MM.1S (cell line): ENCODE measurements at regions not wholly inside any gene's neighbourhood (a gene's known extent, or its start where the extent isn't known, plus 50 kb on each side); places are given as distances from the start of the nearest gene placed in this dataset.

Experiments
- DNase-seq: peaks from one replicate; pipeline ENCODE4 v3.0.0-alpha.2; 2015
- H2AFZ ChIP-seq: fragments of 300-600 bp; sonication (generic); 2 replicates; pipeline ENCODE4 v1.6.0; 2016; ENCODE audit warnings: antibody characterized with exemption, low read length
- H3F3A ChIP-seq: fragments of 300-600 bp; sonication (generic); 2 replicates; pipeline ENCODE4 v1.6.1; 2016; ENCODE audit warnings: mild to moderate bottlenecking, antibody characterized with exemption, low read length, moderate library complexity, mixed read lengths; ENCODE audit not compliant: insufficient read depth
- H3K27ac ChIP-seq: fragments of 300-600 bp; sonication (generic); 2 replicates; pipeline ENCODE4 v1.5.1; 2016; ENCODE audit warnings: mild to moderate bottlenecking, low read length
- H3K27me3 ChIP-seq: fragments of 300-600 bp; sonication (generic); replicated peaks from 2 replicates; pipeline ENCODE4 v1.6.0; 2016; ENCODE audit warnings: low read length; ENCODE audit not compliant: insufficient read depth
- H3K36me3 ChIP-seq: fragments of 300-600 bp; sonication (generic); replicated peaks from 2 replicates; pipeline ENCODE4 v1.6.1; 2016; ENCODE audit warnings: mild to moderate bottlenecking, low read length, mixed read lengths; ENCODE audit not compliant: insufficient read depth
- H3K4me1 ChIP-seq: fragments of 300-600 bp; sonication (generic); 2 replicates; pipeline ENCODE4 v1.6.1; 2016; ENCODE audit warnings: low read length, mixed read lengths
- H3K4me2 ChIP-seq: fragments of 300-600 bp; sonication (generic); 2 replicates; pipeline ENCODE4 v1.6.0; 2016; ENCODE audit warnings: low read depth, low read length
- H3K4me3 ChIP-seq: fragments of 300-600 bp; sonication (generic); 2 replicates; pipeline ENCODE4 v1.5.1; 2016; ENCODE audit warnings: low read length, mixed read lengths
- H3K79me2 ChIP-seq: fragments of 300-600 bp; sonication (generic); 2 replicates; pipeline ENCODE4 v1.6.1; 2016; ENCODE audit warnings: mixed run types, low read length, mixed read lengths
- H3K9ac ChIP-seq: fragments of 300-600 bp; sonication (generic); 2 replicates; pipeline ENCODE4 v1.6.1; 2016; ENCODE audit warnings: low read length, mixed read lengths
- H3K9me2 ChIP-seq: fragments of 300-600 bp; sonication (generic); replicated peaks from 2 replicates; pipeline ENCODE4 v1.6.1; 2016; ENCODE audit warnings: mild to moderate bottlenecking, low read length, mixed read lengths; ENCODE audit not compliant: insufficient read depth
- H3K9me3 ChIP-seq: fragments of 300-600 bp; sonication (generic); replicated peaks from 2 replicates; pipeline ENCODE4 v1.6.1; 2016; ENCODE audit warnings: mild to moderate bottlenecking, low read length, mixed read lengths; ENCODE audit not compliant: insufficient read depth
- H4K20me1 ChIP-seq: fragments of 300-600 bp; sonication (generic); 2 replicates; pipeline ENCODE4 v1.6.1; 2016; ENCODE audit warnings: mild to moderate bottlenecking, low read length, moderate library complexity, mixed read lengths; ENCODE audit not compliant: insufficient read depth
- EZH2 ChIP-seq: fragments of 300-600 bp; sonication (generic); optimal IDR thresholded peaks from 2 replicates; pipeline ENCODE3; 2017; ENCODE audit warnings: low read depth, mild to moderate bottlenecking, antibody characterized with exemption, low read length, mixed read lengths
- EZH2phosphoT487 ChIP-seq: fragments of 300-600 bp; sonication (generic); IDR thresholded peaks from 2 replicates; pipeline ENCODE4 v1.6.1; 2018; ENCODE audit warnings: antibody characterized with exemption, low read length
- TF ChIP-seq, protein P1 (sequence below): fragments of 300-600 bp; sonication (generic); IDR thresholded peaks from 2 replicates; pipeline ENCODE4 v1.5.1; 2016; ENCODE audit warnings: antibody characterized with exemption, low read length, mixed read lengths

DNA sequence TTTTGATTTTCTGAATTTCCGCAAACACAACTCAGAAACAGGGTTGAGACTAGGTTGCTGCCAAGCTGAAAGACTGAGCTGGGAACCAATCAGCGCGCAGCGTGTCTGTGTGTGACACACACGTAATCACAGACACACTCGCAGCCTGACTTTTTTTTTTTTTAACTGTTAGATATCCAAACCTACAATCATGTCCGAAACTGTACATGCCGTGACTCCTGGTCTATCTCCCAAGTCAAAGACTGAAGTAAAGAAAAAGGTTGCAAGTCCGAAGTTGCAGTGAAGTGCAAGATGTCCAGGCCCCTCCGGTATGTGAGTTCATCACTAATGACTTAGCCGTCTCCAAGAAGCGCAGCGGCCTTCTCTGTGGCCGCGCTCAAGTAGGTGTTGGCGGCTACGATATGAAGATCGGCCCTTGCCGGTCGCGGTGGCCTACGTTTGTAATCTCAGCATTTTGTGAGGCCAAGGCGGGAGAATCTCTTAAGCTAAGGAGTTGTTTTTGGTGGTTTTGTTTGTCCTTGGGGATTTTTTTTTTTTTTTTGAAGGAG is 108.2 kb downstream of the HFE start:
- DNase-seq = peak; percentile 95
- Histone ChIP-seq H3K36me3 (no peaks in the 10 kb centered on the region), H3K4me2 (peak overlapping the region; percentile 72), H3K9me2 (no peaks in the 10 kb centered on the region), H3F3A (peaks cover 56% of the 10 kb centered on the region), H3K9me3 (no peaks in the 10 kb centered on the region), H3K4me3 (peak overlapping the region; percentile 87), H3K27ac (peak overlapping the region; percentile 90), H2AFZ (peak overlapping the region; percentile 53; the same call in 1 of the 2 replicates), H4K20me1 (no peaks in the 10 kb centered on the region), H3K79me2 (peaks cover 6% of the 10 kb centered on the region; the same call in 1 of the 2 replicates), H3K9ac (peak overlapping the region; percentile 98), H3K4me1 (no peaks in the 10 kb centered on the region; the same call in 1 of the 2 replicates), H3K27me3 (no peaks in the 10 kb centered on the region)
- TF ChIP-seq EZH2phosphoT487 (no peak), EZH2 (no peak)
- TF ChIP-seq, protein P1, sequence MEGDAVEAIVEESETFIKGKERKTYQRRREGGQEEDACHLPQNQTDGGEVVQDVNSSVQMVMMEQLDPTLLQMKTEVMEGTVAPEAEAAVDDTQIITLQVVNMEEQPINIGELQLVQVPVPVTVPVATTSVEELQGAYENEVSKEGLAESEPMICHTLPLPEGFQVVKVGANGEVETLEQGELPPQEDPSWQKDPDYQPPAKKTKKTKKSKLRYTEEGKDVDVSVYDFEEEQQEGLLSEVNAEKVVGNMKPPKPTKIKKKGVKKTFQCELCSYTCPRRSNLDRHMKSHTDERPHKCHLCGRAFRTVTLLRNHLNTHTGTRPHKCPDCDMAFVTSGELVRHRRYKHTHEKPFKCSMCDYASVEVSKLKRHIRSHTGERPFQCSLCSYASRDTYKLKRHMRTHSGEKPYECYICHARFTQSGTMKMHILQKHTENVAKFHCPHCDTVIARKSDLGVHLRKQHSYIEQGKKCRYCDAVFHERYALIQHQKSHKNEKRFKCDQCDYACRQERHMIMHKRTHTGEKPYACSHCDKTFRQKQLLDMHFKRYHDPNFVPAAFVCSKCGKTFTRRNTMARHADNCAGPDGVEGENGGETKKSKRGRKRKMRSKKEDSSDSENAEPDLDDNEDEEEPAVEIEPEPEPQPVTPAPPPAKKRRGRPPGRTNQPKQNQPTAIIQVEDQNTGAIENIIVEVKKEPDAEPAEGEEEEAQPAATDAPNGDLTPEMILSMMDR = no peak

DNA sequence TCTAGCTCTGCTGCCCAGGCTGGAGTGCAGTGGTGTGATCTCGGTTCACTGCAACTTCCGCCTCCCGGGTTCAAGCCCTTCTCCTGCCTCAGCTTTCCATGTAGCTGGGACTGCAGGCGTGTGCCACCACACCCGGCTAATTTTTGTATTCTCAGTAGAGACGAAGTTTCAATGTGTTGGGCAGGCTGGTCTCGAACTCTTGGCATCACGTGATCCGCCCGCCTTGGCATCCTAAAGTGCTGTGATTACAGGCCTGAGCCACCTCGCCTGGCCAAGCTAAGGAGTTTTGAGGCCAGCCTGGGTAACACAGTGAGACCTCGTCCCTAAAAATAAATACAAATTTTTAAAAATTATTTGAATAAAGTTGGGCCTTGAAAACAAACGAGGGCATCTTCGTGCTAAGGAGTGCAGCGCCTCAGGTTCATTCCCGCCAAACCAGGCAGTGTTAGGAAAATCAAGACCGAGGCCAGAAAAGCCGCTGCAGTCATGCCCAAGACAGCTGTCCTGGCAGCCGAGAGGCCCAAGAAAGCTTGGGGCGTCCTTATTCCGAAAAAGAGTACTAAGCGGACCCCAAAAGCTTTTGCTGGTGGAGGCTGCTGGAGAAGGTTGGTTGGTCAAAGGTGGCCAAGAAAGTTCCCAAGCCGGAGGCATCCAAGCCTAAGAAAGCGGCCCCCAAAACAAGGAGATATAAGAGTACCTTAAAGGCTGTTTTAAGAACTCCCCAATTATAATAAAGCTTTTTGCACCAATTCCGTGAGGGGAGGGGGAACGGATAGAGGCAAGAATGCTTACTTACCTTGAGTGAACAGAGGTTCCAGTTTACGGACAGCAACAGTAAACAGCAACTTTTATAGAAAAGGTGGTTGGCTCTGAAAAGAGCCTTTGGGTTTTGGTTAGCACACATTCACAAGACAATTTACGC is 109.0 kb downstream of the HFE start:
- H3F3A ChIP-seq = peaks cover 57% of the 10 kb centered on the region
- H3K4me3 ChIP-seq = peak overlapping the region; percentile 87
- H3K4me1 ChIP-seq = no peaks in the 10 kb centered on the region; the same call in 1 of the 2 replicates
- no peaks in the 10 kb centered on the region for H3K27me3 ChIP-seq
- no peaks in the 10 kb centered on the region for H4K20me1 ChIP-seq
- H3K9ac ChIP-seq = peak overlapping the region; percentile 98
- H3K9me3 ChIP-seq = no peaks in the 10 kb centered on the region
- H3K4me2 ChIP-seq = peak overlapping the region; percentile 72
- H3K36me3 ChIP-seq = no peaks in the 10 kb centered on the region
- 0 out of 2 replicates have a peak overlapping the region, but pooled peaks have one; percentile 53 for H2AFZ ChIP-seq
- peak overlapping the region; percentile 90 for H3K27ac ChIP-seq
- TF ChIP-seq EZH2 = no peak
- TF ChIP-seq, protein P1 = no peak
- no peak for TF ChIP-seq EZH2phosphoT487
- no peaks in the 10 kb centered on the region for H3K9me2 ChIP-seq
- peaks cover 6% of the 10 kb centered on the region; the same call in 1 of the 2 replicates for H3K79me2 ChIP-seq
- DNase-seq = peak; percentile 77

DNA sequence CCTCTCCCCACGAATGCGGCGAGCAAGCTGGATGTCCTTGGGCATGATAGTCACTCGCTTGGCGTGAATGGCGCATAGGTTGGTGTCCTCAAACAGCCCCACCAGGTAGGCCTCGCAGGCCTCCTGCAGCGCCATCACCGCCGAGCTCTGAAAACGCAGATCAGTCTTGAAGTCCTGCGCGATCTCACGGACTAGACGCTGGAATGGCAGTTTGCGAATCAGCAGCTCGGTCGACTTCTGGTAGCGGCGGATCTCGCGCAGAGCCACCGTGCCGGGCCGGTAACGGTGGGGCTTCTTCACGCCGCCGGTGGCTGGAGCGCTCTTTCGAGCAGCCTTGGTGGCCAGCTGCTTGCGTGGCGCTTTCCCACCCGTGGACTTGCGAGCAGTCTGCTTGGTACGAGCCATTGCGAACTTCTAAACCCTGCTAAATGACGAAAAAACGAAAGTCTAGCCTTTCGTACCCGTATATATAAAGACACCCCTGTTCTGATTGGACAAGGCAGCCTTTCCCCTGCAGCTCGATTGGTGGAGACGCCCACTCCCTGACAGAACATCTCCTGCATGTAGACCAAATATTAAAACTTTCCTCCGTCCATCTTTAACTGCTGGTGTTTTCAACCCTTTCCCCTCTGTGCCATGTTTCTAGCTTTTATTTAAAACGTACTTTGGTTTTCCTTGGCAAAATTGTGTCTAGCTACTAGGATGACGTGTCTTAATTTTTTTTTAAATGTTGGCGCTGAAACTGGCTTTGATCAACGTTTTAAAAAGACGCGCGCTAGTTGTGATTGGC is 109.8 kb downstream of the HFE start:
- TF ChIP-seq, protein P1 = peak; percentile 19
- TF ChIP-seq EZH2 = no peak
- H3K27me3 ChIP-seq = no peaks in the 10 kb centered on the region
- H3K36me3 ChIP-seq = no peaks in the 10 kb centered on the region
- no peak overlapping the region for H2AFZ ChIP-seq
- no peaks in the 10 kb centered on the region for H3K9me2 ChIP-seq
- H3K4me1 ChIP-seq = no peaks in the 10 kb centered on the region; the same call in 1 of the 2 replicates
- peak overlapping the region; percentile 72 for H3K4me2 ChIP-seq
- no peaks in the 10 kb centered on the region for H3K9me3 ChIP-seq
- peak overlapping the region; percentile 87 for H3K4me3 ChIP-seq
- peaks cover 57% of the 10 kb centered on the region for H3F3A ChIP-seq
- DNase-seq = peak; percentile 91
- no peaks in the 10 kb centered on the region for H4K20me1 ChIP-seq
- peak overlapping the region; percentile 90 for H3K27ac ChIP-seq
- peak overlapping the region; percentile 98 for H3K9ac ChIP-seq
- H3K79me2 ChIP-seq = peaks cover 6% of the 10 kb centered on the region; the same call in 1 of the 2 replicates
